ENCODE measurements at regions not wholly inside any gene's neighbourhood (a gene's known extent, or its start where the extent isn't known, plus 50 kb on each side); places are given as distances from the start of the nearest gene placed in this dataset.

GRCh38 chr20:34163307-34163706, 51.3 kb upstream of the EIF2S2 start:
- no peak overlapping the region for H3K4ac ChIP-seq (ENCODE audit: low read depth, low read length)
- intact Hi-C loops (cut with micrococcal nuclease) (no loop called here), in situ Hi-C loops (cut with MboI; ENCODE audit: low sequenced_read_pairs) (no loop called here), dilution Hi-C loops (cut with HindIII; ENCODE audit: low sequenced_read_pairs, unreplicated experiment) (no loop called here)
- no peak overlapping the region for H2AK9ac ChIP-seq (replicated peaks; ENCODE audit: low read depth, low read length, poor library complexity)
- H2BK120ac ChIP-seq (ENCODE audit: low read depth, low read length): no peak overlapping the region
- H2BK15ac ChIP-seq (ENCODE audit: low read depth, low read length): no peak overlapping the region
- H3K9me3 ChIP-seq (ENCODE audit: control insufficient read depth, insufficient read depth, low read length): no peaks in the 10 kb centered on the region
- no peak overlapping the region for H4K8ac ChIP-seq (ENCODE audit: low read depth in 2 of 2, low read length in 2 of 2)
- H3K4me1 ChIP-seq (ENCODE audit: control insufficient read depth, insufficient read depth, low read length): no peaks in the 10 kb centered on the region
- ATAC-seq (ENCODE audit: low read depth) (no peak), DNase-seq (no peak)
- H2AFZ ChIP-seq (replicated peaks; ENCODE audit: low read length, poor library complexity): no peak overlapping the region
- H2BK5ac ChIP-seq (ENCODE audit: low read depth, low read length, poor library complexity, severe bottlenecking): no peak overlapping the region
- no peaks in the 10 kb centered on the region for H4K20me1 ChIP-seq (ENCODE audit: insufficient read depth, low read length)
- no peak overlapping the region for H3K9ac ChIP-seq (ENCODE audit: low read depth, low read length)
- H3K4me2 ChIP-seq (ENCODE audit: low read depth, low read length): no peak overlapping the region
- H3K23ac ChIP-seq (ENCODE audit: low read depth, low read length): no peak overlapping the region
- H3K14ac ChIP-seq (replicated peaks; ENCODE audit: low read depth, low read length): no peak overlapping the region
- no peak overlapping the region for H3K4me3 ChIP-seq (ENCODE audit: insufficient read depth, low read depth, low read length)
- no peak overlapping the region for H2AK5ac ChIP-seq (ENCODE audit: low read depth, low read length)
- no peaks in the 10 kb centered on the region for H3K79me1 ChIP-seq (ENCODE audit: low read depth in 1 of 2, low read length in 2 of 2)
- no CpG with 5 or more reads among the region's 3 CpGs for WGBS, 2 experiments (ENCODE audit: extremely low coverage in 2 of 2, insufficient read length in 1 of 2)
- ChIA-PET POLR2A (ENCODE audit: unreplicated experiment) (no interaction called here), CTCF (no interaction called here)
- no TSS peak for BruUV-seq (replicated peaks)
- H4K5ac ChIP-seq (ENCODE audit: low read depth, low read length): no peak overlapping the region
- H3K27ac ChIP-seq (ENCODE audit: insufficient read depth, low read length): no peak overlapping the region
- no peaks in the 10 kb centered on the region for H3K9me1 ChIP-seq (ENCODE audit: insufficient read depth, low read length)
- H3K36me3 ChIP-seq (ENCODE audit: control insufficient read depth, insufficient read depth, low read length): no peaks in the 10 kb centered on the region
- no peak overlapping the region for H4K91ac ChIP-seq (ENCODE audit: insufficient read depth, low read depth, low read length)
- no peak overlapping the region for H2BK20ac ChIP-seq (ENCODE audit: low read depth, low read length)
- no peak overlapping the region for H3K56ac ChIP-seq (ENCODE audit: extremely low read depth, insufficient read depth, low read length)
- peaks cover 17% of the 10 kb centered on the region for H3K27me3 ChIP-seq (ENCODE audit: control insufficient read depth, insufficient read depth, low read length)
- no peak for TF ChIP-seq RCOR1 (IDR thresholded peaks at IDR 0.05; ENCODE audit: insufficient replicate concordance, low read length)
- no peak for TF ChIP-seq MAZ (IDR thresholded peaks at IDR 0.05; ENCODE audit: borderline replicate concordance, low read depth, low read length)
- no peak for TF ChIP-seq MAFK (IDR thresholded peaks at IDR 0.05; ENCODE audit: low read depth, low read length)
- TF ChIP-seq MXI1 (IDR thresholded peaks at IDR 0.05; ENCODE audit: borderline replicate concordance, low read depth, low read length): no peak
- TF ChIP-seq NFE2L2 (IDR thresholded peaks at IDR 0.05; ENCODE audit: low read depth, low read length): no peak
- no peak for TF ChIP-seq CEBPB (IDR thresholded peaks at IDR 0.05; ENCODE audit: low read depth, low read length)
- TF ChIP-seq FOS (IDR thresholded peaks at IDR 0.05; ENCODE audit: low read depth, low read length): no peak
- TF ChIP-seq CHD1 (IDR thresholded peaks at IDR 0.05; ENCODE audit: low read depth, low read length): no peak
- no peak for TF ChIP-seq SMC3 (IDR thresholded peaks at IDR 0.05; ENCODE audit: low read depth, low read length)
- TF ChIP-seq, protein P1, sequence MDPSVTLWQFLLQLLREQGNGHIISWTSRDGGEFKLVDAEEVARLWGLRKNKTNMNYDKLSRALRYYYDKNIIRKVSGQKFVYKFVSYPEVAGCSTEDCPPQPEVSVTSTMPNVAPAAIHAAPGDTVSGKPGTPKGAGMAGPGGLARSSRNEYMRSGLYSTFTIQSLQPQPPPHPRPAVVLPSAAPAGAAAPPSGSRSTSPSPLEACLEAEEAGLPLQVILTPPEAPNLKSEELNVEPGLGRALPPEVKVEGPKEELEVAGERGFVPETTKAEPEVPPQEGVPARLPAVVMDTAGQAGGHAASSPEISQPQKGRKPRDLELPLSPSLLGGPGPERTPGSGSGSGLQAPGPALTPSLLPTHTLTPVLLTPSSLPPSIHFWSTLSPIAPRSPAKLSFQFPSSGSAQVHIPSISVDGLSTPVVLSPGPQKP (IDR thresholded peaks at IDR 0.05; ENCODE audit: borderline replicate concordance, low read depth, low read length): no peak
- no peak for TF ChIP-seq BHLHE40 (IDR thresholded peaks at IDR 0.05; ENCODE audit: low read depth, low read length)
- TF ChIP-seq CTCF (conservative IDR thresholded peaks at IDR 0.05; ENCODE audit: low read depth, low read length): no peak
- TF ChIP-seq, protein P2, sequence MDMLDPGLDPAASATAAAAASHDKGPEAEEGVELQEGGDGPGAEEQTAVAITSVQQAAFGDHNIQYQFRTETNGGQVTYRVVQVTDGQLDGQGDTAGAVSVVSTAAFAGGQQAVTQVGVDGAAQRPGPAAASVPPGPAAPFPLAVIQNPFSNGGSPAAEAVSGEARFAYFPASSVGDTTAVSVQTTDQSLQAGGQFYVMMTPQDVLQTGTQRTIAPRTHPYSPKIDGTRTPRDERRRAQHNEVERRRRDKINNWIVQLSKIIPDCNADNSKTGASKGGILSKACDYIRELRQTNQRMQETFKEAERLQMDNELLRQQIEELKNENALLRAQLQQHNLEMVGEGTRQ (IDR thresholded peaks at IDR 0.05; ENCODE audit: low read depth, low read length): no peak
- no peak for TF ChIP-seq RAD21 (IDR thresholded peaks at IDR 0.05; ENCODE audit: low read length)
- no peak for TF ChIP-seq POLR2A (IDR thresholded peaks at IDR 0.05; ENCODE audit: low read depth, low read length)
- TF ChIP-seq RFX5 (IDR thresholded peaks at IDR 0.05; ENCODE audit: low read depth, low read length): no peak
- H3K18ac ChIP-seq (ENCODE audit: low read depth, low read length): no peak overlapping the region

Measured in IMR-90 (cell line).